ENCODE measurements at regions not wholly inside any gene's neighbourhood (a gene's known extent, or its start where the extent isn't known, plus 50 kb on each side); places are given as distances from the start of the nearest gene placed in this dataset.

- DNase-seq (no peak), ATAC-seq (no peak)
- Histone ChIP-seq H3K27me3 (peaks cover 0 to 4% (median 0%) of the 10 kb centered on the region in 7 donors), H3K4me1 (no peaks in the 10 kb centered on the region), H3K9me3 (no peaks in the 10 kb centered on the region), H3K27ac (no peak overlapping the region), H3K36me3 (no peaks in the 10 kb centered on the region), H3K4me3 (no peak overlapping the region)
- WGBS, 2 donors, result 67 to 71% methylated on average over 7 of the region's 7 CpGs
- intact Hi-C loops (cut with DNase I), result loop anchor here in 1 of 10 donors (5.0 kb wide), 1 partner anchor 92 kb away; no protein-coding TSS in a partner anchor
- no peak for TF ChIP-seq CTCF (IDR thresholded peaks at IDR 0.05)
Observed at GRCh38 chr3:127464642-127465041, 125.9 kb downstream of the TPRA1 start.

- DNase-seq (no peak), ATAC-seq (no peak)
- TF ChIP-seq CTCF (IDR thresholded peaks at IDR 0.05), result no peak
- Histone ChIP-seq H3K36me3 (no peaks in the 10 kb centered on the region), H3K27ac (no peak overlapping the region), H3K27me3 (peaks cover 0 to 25% (median 20%) of the 10 kb centered on the region in 7 donors), H3K9me3 (no peaks in the 10 kb centered on the region), H3K4me3 (no peak overlapping the region), H3K4me1 (peaks cover 0 to 2% (median under 1%) of the 10 kb centered on the region in 9 donors)
- WGBS, 2 donors, result 82% methylated on average over 8 of the region's 8 CpGs
- intact Hi-C loops (cut with DNase I), result no loop called here
Observed at GRCh38 chr3:127462111-127462655, 128.3 kb downstream of the TPRA1 start.

GRCh38 chr3:127461286-127461910 lies 129.1 kb downstream of the TPRA1 start:
- no peak for TF ChIP-seq CTCF (IDR thresholded peaks at IDR 0.05)
- WGBS, 2 donors, result 76 to 80% methylated on average over 10 of the region's 10 CpGs
- no peak overlapping the region for H3K27ac ChIP-seq
- peaks cover 3 to 33% (median 28%) of the 10 kb centered on the region in 7 donors for H3K27me3 ChIP-seq
- ATAC-seq (no peak), DNase-seq (no peak)
- H3K4me3 ChIP-seq, result no peak overlapping the region
- H3K36me3 ChIP-seq, result no peaks in the 10 kb centered on the region
- intact Hi-C loops (cut with DNase I), result no loop called here
- no peaks in the 10 kb centered on the region for H3K9me3 ChIP-seq
- peaks cover 0 to 10% (median 8%) of the 10 kb centered on the region in 9 donors for H3K4me1 ChIP-seq

GRCh38 chr3:127459891-127460290 lies 130.6 kb downstream of the TPRA1 start:
- Histone ChIP-seq H3K4me1 (peaks cover 6 to 25% (median 21%) of the 10 kb centered on the region in 9 donors), H3K4me3 (no peak overlapping the region), H3K27ac (no peak overlapping the region), H3K36me3 (no peaks in the 10 kb centered on the region), H3K27me3 (peaks cover 13 to 48% (median 43%) of the 10 kb centered on the region in 7 donors), H3K9me3 (no peaks in the 10 kb centered on the region)
- WGBS, 2 donors, result 47 to 51% methylated on average over 3 of the region's 3 CpGs
- intact Hi-C loops (cut with DNase I), result loop anchor here (5.0 to 10.0 kb wide), 10 partner anchors 87 to 935 kb away; partner anchors contain the start of genes CHST13 (in 4 of the 10) and PLXNA1 (in 3 of the 10)
- no peak for ATAC-seq
- no peak for TF ChIP-seq CTCF (IDR thresholded peaks at IDR 0.05)
- DNase-seq, result no peak
